GM18868 (cell line): ENCODE measurements at regions not wholly inside any gene's neighbourhood (a gene's known extent, or its start where the extent isn't known, plus 50 kb on each side); places are given as distances from the start of the nearest gene placed in this dataset.

Experiments used
- ATAC-seq: cut with Tn5 transposase; IDR thresholded peaks from one replicate; pipeline ENCODE4 v1.9.1; 2021; ENCODE audit warnings: mild to moderate bottlenecking, moderate library complexity; ENCODE audit not compliant: unreplicated experiment

DNA sequence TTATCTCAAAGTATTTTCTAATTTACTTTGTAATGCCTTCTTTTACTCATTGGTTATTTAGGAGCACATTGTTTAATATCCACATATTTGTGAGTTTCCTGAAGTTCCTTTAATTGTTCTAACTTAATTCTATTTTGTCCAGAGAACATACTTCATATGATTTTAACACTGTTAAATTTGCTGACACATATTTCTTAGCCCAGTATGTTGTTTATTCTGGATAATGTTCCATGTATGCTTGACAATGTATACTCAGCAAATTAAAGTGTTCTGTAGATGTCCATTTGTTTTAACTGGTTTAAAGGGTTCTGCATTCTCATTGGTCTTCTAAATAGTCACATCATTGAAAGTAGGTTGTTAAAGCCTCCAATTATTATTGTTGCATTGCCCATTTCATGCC, 643.7 kb upstream of the NR5A2 start:
- no peak for ATAC-seq

DNA sequence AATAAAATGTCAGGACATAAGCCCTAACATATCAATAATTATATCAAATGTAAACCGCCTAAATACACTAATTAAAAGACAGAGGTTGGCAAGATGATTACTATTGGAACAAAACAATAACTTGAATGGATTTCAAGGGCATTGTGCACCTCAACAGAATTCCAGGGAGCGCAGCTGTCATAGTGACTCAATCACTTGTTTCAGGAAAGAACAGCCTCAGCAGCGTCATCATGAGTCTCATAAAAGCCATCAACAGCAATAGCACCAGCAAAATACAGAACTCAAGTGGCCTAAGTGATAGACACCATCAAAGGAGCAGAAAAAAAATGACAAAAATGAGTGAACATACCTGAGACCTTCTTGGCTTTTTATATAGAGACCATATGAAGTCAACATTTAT, 632.7 kb upstream of the NR5A2 start:
- ATAC-seq = no peak

DNA sequence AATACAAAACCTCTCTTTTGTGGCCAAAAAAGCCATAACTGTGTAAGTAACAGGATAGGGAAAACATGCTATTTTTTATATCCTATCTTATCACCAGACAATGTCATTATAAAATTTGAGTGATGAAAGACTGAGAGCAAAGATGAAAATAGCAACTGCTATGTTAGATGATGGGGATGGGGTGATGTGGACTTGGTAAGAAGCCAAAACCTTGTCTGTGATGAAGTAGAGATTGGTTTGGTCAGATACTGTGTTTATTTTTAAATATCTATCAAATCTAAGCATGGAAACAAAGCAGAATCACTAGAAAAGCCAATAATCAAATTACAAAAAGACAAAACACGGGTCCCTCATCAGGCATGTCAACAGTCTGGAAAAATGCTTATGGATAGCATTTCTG, 631.1 kb upstream of the NR5A2 start:
- no peak for ATAC-seq

DNA sequence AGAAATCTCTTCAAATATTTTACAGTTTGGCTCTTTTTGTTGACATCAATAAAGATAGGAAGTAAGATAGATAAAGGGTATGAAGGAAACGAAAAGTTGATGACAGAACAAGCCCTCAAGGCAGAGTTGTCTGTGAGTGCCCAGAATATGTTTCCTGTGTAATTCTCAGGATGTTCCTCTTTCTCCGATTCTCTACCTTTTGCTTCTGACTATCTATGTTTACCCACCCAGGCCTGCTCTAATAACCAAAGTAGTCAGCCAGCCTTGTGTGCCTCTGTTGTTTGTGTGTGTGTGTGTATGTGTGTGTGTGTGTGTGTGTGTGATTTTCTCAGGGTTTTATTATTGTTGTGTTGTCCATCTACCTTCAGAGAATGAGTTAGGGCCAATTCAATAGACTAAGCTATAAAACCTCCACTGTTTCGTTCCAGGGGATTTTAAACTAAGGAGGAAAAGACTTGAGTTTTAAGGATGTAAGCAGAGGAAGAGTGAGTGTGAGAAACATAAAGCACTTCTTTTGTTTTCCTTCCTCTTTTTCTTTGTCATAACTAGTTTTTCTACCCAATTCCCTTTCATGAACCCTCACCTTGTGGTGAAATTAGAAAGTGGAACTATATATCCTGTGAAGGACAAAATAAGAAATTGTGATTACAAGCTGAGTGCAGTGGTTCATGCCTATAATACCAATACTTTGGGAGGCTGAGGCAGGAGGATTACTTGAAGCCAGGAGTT, 627.4 kb upstream of the NR5A2 start:
- peak; percentile 90 for ATAC-seq

- ATAC-seq = no peak
Observed at GRCh38 chr1:199403531-199404116, 623.9 kb upstream of the NR5A2 start.

- ATAC-seq = no peak
Observed at GRCh38 chr1:199404191-199404590, 623.3 kb upstream of the NR5A2 start.

DNA sequence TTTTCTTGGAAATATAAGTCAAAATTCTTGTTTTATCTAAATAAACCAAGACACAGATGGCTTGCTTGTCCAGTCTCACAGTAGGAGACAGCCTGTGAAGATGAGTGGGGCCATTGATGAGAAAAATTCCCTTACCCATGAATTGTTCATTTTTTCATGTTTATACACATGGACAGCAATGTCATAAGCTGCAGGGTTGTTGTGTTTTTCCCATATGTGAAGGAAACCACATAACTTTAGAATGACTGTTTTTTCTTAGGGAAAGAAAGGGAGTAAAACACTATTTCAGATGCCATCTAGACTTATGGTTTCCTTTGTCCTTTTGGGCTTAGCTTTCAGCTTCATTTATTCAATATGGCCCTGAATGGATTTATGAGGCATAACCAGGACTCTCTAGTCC, 622.5 kb upstream of the NR5A2 start:
- ATAC-seq = no peak

- ATAC-seq = no peak
Observed at GRCh38 chr1:199405634-199406196, 621.8 kb upstream of the NR5A2 start.

- no peak for ATAC-seq
Observed at GRCh38 chr1:199410462-199410861, 617.0 kb upstream of the NR5A2 start.

DNA sequence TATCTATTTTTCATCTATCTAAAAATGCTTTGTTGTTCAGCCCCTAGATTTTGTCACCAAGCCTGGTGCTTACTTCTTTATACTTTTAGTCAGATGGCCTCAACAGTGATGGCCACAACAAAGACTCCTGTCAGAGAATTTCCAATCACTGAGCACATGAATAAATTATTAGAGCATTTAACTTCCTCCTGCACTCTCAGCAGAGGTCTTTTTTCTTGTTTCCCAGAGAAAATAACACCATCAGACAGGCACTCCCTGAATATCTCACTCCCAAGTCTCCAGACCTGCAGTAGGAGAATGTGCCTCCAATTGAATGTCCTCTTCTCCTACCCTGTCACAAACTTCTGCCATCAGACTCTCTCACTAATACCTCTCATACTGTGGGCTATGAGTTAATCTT, 616.0 kb upstream of the NR5A2 start:
- ATAC-seq = no peak

GRCh38 chr1:199422206-199422605, 605.3 kb upstream of the NR5A2 start:
- no peak for ATAC-seq

DNA sequence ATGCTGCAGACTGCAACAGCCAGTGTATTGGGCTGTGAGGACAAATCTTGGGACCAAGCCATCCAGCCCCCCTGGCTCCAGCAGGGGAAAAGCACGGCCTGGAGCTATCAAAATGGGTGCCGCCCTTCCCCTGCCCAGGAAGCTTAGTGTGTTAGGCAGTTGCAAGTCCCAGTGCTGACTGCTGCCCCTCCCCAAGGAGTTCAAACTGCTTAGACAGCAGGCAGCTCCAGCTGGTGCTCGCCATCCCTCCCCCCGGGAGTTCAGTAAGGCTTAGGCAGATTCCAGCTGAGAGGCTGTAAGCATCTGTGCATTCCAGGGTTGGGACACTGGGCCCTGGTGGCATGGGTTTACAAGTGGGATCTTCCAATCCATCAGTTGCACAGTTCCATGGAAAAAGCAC, 579.6 kb upstream of the NR5A2 start:
- ATAC-seq = no peak

- no peak for ATAC-seq
Observed at GRCh38 chr1:199448646-199449045, 578.9 kb upstream of the NR5A2 start.

GRCh38 chr1:199449221-199449620, 578.3 kb upstream of the NR5A2 start:
- no peak for ATAC-seq

DNA sequence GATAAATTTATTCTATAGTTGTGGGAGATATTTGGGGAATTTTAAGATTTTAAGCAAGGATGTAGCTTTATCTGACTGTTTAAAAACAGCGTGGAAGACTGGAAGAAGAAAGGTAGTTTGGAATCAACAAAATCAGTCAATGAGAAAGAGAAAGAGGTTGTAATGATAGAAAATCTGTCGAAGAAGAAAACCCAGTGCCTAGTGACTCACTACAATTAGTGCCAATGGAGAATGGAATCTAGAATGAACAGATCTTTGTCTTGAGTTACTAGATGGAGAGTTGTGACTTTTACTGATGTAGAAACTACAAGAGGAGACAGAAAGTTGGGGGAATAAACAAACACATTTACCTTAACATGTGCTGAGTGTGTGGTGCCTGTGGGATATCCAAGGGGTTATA, 577.8 kb upstream of the NR5A2 start:
- no peak for ATAC-seq

DNA sequence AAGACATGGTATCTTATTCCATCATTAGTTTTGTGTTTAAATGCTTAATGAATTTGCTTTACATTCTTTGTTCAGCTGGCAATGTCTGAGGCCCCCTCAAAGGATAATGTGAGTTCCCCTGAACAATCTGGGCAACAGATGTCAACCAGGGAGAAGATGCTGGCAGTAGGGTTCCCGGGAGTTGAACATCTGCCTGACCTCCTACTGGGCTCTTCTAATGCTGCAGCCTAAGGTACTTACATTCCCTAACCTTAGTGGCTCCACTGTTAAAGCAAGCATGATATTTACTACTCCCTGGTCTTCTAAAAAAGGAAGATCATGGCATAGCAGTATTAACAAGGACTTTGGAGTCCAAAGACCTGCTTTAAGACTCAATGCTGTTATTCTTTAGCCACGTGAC, 574.9 kb upstream of the NR5A2 start:
- no peak for ATAC-seq

GRCh38 chr1:199453723-199454122, 573.8 kb upstream of the NR5A2 start:
- ATAC-seq = no peak

GRCh38 chr1:199460933-199461332, 566.6 kb upstream of the NR5A2 start:
- ATAC-seq = peak; percentile 63

DNA sequence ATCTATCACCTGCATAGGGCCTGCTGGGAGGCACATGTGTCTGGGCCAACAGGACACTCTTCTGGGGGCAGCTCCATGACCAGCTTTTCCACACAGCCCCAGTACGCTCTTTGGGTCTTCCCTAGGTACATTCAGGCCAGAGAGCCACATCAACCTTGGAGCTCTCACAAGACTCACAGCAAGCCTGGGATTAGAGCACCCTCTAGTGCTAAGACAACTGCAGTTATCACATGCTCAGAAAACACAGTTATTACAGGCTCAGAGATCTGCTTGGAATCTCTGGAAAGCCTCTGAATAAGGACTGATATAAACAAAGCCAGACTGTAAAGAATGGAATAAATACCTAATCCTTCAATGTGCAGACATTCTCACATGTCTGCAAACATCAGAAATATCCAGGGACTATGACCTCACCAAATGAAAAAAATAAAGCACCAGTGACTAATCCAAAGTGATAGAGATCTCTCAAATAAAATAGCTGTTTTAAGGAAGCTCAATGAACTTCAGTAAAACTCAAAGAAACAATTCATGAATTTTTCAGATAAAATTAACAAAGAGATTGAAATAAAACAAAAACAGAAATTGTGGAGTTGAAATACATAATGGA, 563.9 kb upstream of the NR5A2 start:
- ATAC-seq = peak; percentile 53

DNA sequence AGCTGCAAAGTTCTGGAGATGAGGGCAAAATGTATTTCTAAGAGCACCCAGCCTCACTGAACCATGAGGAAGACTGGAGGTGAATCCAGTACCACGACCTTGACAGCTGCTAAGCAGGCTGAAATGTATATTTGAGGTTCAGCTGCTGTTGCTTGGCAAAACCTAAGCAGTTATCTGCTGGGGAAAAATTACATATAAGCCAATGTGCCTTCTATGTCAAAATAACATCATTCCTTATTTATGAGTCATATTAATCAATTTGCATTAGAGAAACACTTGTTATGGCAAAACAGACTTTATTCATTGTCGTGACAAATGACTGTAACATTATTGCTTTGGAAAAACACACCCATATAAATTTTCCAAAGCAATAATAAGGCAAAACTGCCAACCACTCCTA, 560.5 kb upstream of the NR5A2 start:
- no peak for ATAC-seq

- ATAC-seq = no peak
Observed at GRCh38 chr1:199472018-199472417, 555.5 kb upstream of the NR5A2 start.

DNA sequence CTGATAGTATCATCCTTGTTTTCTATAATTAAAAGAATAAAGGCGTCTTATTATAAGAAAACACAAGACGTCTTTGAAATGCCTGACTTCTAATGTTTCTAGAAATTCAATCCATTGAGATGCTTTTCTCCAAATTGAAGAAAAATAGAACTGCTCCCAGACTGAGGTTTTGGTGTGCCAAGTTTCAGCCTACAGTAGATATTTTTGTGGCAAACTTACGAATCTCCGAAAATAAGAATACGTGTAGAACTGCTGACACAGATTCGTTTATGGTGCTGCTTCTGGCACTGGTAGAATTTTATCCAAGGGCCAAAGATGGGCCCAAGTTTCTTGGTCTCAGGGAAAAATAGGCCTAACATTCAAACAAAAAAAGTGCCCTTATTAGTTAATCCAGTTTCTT, 554.5 kb upstream of the NR5A2 start:
- ATAC-seq = no peak
